NT2/D1 (cell line): ENCODE measurements at regions not wholly inside any gene's neighbourhood (a gene's known extent, or its start where the extent isn't known, plus 50 kb on each side); places are given as distances from the start of the nearest gene placed in this dataset.
"Not testable (repeated sequence)": the region's sequence is repeated elsewhere in the genome, so short reads cannot be mapped to it uniquely, and the experiment has no call there.

Experiments used
- SUZ12 ChIP-seq: IDR thresholded peaks from 2 replicates; pipeline ENCODE4 v1.6.1; 2011; ENCODE audit not compliant: insufficient read length, insufficient read depth; ENCODE audit errors: extremely low read depth
- YY1 ChIP-seq: IDR thresholded peaks from 2 replicates; pipeline ENCODE4 v1.6.1; 2011; ENCODE audit not compliant: insufficient read length, insufficient read depth
- ZNF274 ChIP-seq: IDR thresholded peaks from 2 replicates; pipeline ENCODE4 v1.6.1; 2011; ENCODE audit warnings: mild to moderate bottlenecking, low read depth, low read length

DNA sequence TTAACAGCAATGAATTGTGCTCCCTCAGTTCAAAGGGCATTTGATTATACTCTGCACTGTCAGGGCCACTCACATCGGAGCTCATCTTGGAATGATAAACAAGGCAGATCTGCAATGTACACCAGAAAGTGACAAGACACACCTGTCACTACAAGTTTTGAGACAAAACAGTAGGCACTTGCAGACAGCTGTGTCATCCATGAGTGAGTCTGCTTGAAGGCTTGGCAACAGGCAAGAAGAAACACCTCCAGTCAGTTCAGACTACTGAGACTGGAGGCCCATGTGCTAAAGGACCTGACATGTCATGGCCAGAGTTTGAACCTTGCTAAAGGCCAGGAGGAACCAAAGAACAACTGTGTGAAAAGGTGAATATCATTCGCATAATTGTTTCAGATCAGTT is 354.5 kb downstream of the CEP170 start:
- not testable (repeated sequence) for TF ChIP-seq YY1, SUZ12, ZNF274
